NCI-H2196 (cell line): ENCODE measurements at regions not wholly inside any gene's neighbourhood (a gene's known extent, or its start where the extent isn't known, plus 50 kb on each side); places are given as distances from the start of the nearest gene placed in this dataset.

ENCODE experiments used
- DNase-seq: peaks from one replicate; lab custom pipeline; 2025; ENCODE audit not compliant: unreplicated experiment; lab: John Stamatoyannopoulos, UW

- no peak for DNase-seq
These were observed 1306.6 kb downstream of the BRD1 start for GRCh38 chr22:48520884-48521588.

GRCh38 chr22:48520207-48520606 is 1307.5 kb downstream of the BRD1 start:
- no peak for DNase-seq

GRCh38 chr22:48517039-48518030 is 1310.3 kb downstream of the BRD1 start:
- DNase-seq, result no peak

GRCh38 chr22:48516571-48516970 is 1311.1 kb downstream of the BRD1 start:
- no peak for DNase-seq

GRCh38 chr22:48515571-48516200 is 1312.0 kb downstream of the BRD1 start:
- no peak for DNase-seq

- DNase-seq, result no peak
These were observed 1313.7 kb downstream of the BRD1 start for GRCh38 chr22:48513929-48514328.

GRCh38 chr22:48513446-48513845 is 1314.2 kb downstream of the BRD1 start:
- no peak for DNase-seq

- no peak for DNase-seq
These were observed 1315.8 kb downstream of the BRD1 start for GRCh38 chr22:48511781-48512327.

- no peak for DNase-seq
These were observed 1316.5 kb downstream of the BRD1 start for GRCh38 chr22:48511211-48511610.

- no peak for DNase-seq
These were observed 1317.1 kb downstream of the BRD1 start for GRCh38 chr22:48510599-48510998.

- no peak for DNase-seq
These were observed 1319.9 kb downstream of the BRD1 start for GRCh38 chr22:48507595-48508350.

DNA sequence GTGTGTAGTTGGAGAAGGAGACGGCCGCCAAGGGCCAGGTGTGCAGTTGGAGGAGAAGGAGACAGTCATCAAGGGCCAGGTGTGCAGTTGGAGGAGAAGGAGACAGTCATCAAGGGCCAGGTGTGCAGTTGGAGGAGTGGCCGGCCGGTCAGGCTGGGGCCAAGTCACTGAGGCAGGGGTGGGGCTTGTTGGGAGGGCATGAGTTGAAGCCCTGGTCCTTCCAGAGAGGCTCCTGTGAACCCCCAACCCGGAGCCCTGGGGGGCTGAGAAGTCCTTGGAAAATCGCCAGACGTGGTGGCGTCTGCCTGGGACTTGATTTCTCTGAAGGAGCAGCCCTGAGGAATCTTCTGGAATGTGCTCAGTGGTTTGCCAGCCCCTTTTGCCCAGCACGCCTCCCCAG is 1320.5 kb downstream of the BRD1 start:
- DNase-seq, result no peak

GRCh38 chr22:48506506-48507145 is 1321.0 kb downstream of the BRD1 start:
- no peak for DNase-seq

DNA sequence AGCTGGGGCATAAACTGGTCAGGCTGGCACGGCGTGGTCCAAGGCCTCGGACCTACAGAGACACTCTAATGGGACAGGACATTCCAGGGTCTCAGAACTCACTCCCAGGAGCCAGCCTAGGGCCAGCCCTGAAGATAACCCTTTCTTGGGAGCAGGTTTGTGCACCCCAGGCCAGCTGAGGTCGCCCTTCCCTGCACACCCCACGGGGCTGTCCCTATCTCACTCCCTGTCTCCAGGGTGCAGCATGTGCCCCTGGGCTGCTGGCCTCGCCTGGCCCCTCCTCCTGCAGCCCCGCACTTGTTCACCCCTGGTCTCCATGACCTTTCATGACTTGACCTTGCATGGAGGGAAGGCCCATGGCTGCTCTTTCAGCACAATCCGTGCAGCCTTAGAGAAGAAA is 1321.8 kb downstream of the BRD1 start:
- DNase-seq, result no peak

GRCh38 chr22:48504519-48505140 is 1323.0 kb downstream of the BRD1 start:
- DNase-seq, result no peak

- no peak for DNase-seq
These were observed 1323.8 kb downstream of the BRD1 start for GRCh38 chr22:48503876-48504275.

DNA sequence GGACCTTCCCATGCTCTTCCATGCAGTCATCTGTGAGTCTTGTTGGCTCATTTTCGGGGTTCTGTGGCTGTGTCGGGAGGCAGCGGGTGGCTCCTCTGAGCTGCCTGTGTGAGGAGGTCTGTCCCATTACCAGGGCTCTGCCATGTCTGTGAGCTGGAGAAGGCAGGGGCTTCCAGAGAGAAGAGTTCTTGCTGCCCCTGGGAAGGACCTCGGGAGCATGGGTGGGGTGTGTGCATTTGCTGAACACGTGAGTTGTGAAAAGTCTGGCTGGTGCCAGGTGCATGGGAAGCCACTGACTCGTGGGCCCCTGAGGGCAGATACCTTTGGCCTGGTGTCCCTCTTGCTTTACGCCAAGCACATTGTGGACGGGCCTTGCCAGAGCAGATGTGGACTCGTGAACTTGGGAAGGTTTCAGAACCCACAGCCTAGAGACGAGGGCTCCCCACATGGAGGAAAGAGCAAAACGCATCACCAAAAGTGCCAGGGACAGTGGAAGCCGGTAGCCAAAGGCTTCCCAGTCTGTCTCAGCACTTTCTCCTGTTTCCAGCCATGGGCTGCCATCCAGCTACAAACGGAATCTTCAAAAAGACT is 1324.5 kb downstream of the BRD1 start:
- DNase-seq, result no peak

DNA sequence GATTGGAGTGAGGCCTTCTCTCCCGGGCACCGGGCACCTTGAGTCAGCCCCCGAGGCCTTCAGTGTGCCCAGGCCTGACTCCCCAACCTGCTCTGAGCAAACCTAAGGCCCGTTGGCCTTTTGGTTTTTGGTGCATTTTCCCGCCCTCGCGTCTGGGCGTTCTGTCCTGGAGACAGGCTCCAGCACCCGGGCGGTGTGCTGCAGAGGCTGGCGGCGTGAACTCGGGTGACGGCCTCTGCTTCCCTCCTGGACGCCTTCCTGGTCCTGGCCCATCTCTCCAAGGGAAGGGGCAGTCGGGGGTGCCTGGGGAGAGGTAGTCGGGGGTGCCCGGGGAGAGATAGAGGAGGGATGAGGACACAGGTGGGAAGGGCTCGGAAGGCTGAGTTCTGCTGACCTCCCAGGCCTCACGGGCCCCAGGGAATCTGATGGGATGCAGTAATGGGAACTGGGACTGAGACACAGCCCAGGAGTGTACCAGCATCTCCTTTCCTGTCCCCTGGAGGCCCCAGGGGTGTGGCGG is 1326.4 kb downstream of the BRD1 start:
- DNase-seq, result no peak
